H1 (cell line): ENCODE measurements at regions not wholly inside any gene's neighbourhood (a gene's known extent, or its start where the extent isn't known, plus 50 kb on each side); places are given as distances from the start of the nearest gene placed in this dataset.

Source experiments
- CTCF ChIA-PET: fragments of 300-600 bp; sonication (Branson Sonifier 250); formaldehyde crosslinking; loops from one replicate; lab custom pipeline; 2021; ENCODE audit not compliant: partially characterized antibody; lab: Charles Lee
- POLR2A ChIA-PET: fragments of 300-600 bp; sonication (Branson Sonifier 250); formaldehyde crosslinking; loops from one replicate; lab custom pipeline; 2021; ENCODE audit warnings: inconsistent platforms; ENCODE audit not compliant: partially characterized antibody; lab: Charles Lee
- DNase-seq, 2 experiments: peaks; one replicate each; pipeline versions ENCODE4 v3.0.0 to v3.0.0-alpha.2; 2010 to 2022; ENCODE audit warnings: low spot score in 2 of 2, low read depth in 1 of 2, mixed read lengths in 1 of 2
- FAIRE-seq: peaks from 2 replicates; lab custom pipeline; 2011; peaks lifted over from hg19 to GRCh38; lab: Jason Lieb, UNC
- H2AFZ ChIP-seq: 2 replicates; pipeline ENCODE4 v1.8.1; 2012; ENCODE audit warnings: low read length, inconsistent platforms
- H2AK5ac ChIP-seq: 2 replicates; pipeline ENCODE4 v1.6.1; 2013; ENCODE audit warnings: low read depth, low read length
- H2BK120ac ChIP-seq: replicated peaks from 2 replicates; pipeline ENCODE3; 2013; ENCODE audit warnings: low read depth, low read length, inconsistent platforms
- H2BK12ac ChIP-seq: 2 replicates; pipeline ENCODE4 v1.6.1; 2013; ENCODE audit warnings: low read depth, low read length
- H2BK15ac ChIP-seq: 2 replicates; pipeline ENCODE4 v1.6.1; 2013; ENCODE audit warnings: low read length
- H2BK20ac ChIP-seq: 2 replicates; pipeline ENCODE4 v1.6.1; 2013; ENCODE audit warnings: low read length
- H2BK5ac ChIP-seq: 2 replicates; pipeline ENCODE4 v1.6.1; 2013; ENCODE audit warnings: low read depth, low read length
- H3K14ac ChIP-seq: 2 replicates; pipeline ENCODE4 v1.6.1; 2013; ENCODE audit warnings: inconsistent platforms; ENCODE audit not compliant: insufficient read length
- H3K18ac ChIP-seq: 2 replicates; pipeline ENCODE4 v1.6.1; 2013; ENCODE audit warnings: low read length; ENCODE audit errors: extremely low read depth
- H3K23ac ChIP-seq: 2 replicates; pipeline ENCODE4 v1.6.1; 2013; ENCODE audit warnings: inconsistent platforms; ENCODE audit not compliant: insufficient read length
- H3K23me2 ChIP-seq: 2 replicates; pipeline ENCODE4 v1.6.1; 2013; ENCODE audit warnings: low read depth, low read length
- H3K27ac ChIP-seq: 2 replicates; pipeline ENCODE4 v1.6.1; 2011; ENCODE audit warnings: low read depth, low read length, inconsistent platforms
- H3K27me3 ChIP-seq, 4 experiments: replicated peaks in 1 of 4; 1 replicate in 1 of 4; 2 replicates in 3 of 4; pipeline versions ENCODE4 v1.6.1 to v1.8.1; 2011 to 2013; ENCODE audit warnings: low read length in 3 of 4, mild to moderate bottlenecking in 3 of 4, inconsistent platforms in 2 of 4, mixed read lengths in 2 of 4, moderate library complexity in 1 of 4; ENCODE audit not compliant: control insufficient read depth in 3 of 4, insufficient read depth in 3 of 4; ENCODE audit errors: extremely low read depth in 1 of 4
- H3K36me3 ChIP-seq, 4 experiments: 2 replicates each; pipeline versions ENCODE4 v1.6.1 to v1.8.1; 2011 to 2013; ENCODE audit warnings: mild to moderate bottlenecking in 4 of 4, low read length in 3 of 4, moderate library complexity in 2 of 4, control low read depth in 1 of 4, inconsistent platforms in 1 of 4; ENCODE audit not compliant: insufficient read depth in 4 of 4, control insufficient read depth in 2 of 4
- H3K4ac ChIP-seq: replicated peaks from 2 replicates; pipeline ENCODE3; 2013; ENCODE audit warnings: low read length, low read depth, mixed read lengths, inconsistent platforms; ENCODE audit not compliant: insufficient read length
- H3K4me1 ChIP-seq, 4 experiments: replicated peaks in 1 of 4; 1 replicate in 1 of 4; 2 replicates in 3 of 4; pipeline versions ENCODE4 v1.6.1 to v1.8.1; 2011 to 2013; ENCODE audit warnings: low read length in 3 of 4, inconsistent platforms in 2 of 4, mixed read lengths in 1 of 4; ENCODE audit not compliant: insufficient read depth in 4 of 4, control insufficient read depth in 3 of 4
- H3K4me2 ChIP-seq, 2 experiments: 2 replicates each; pipeline versions ENCODE4 v1.6.1 to v1.8.1; 2011 to 2013; ENCODE audit warnings: low read depth in 2 of 2, low read length in 2 of 2, control low read depth in 1 of 2, inconsistent platforms in 1 of 2, mild to moderate bottlenecking in 1 of 2; ENCODE audit not compliant: insufficient read depth in 1 of 2
- H3K4me3 ChIP-seq, 4 experiments: fragments of 200-600, 300-600 bp in 1 of 4; sonication (generic), shearing (Covaris generic), sonication (Bioruptor Twin) in 1 of 4; 2 replicates each; pipeline versions ENCODE4 v1.5.1 to v1.8.1; 2011 to 2016; ENCODE audit warnings: low read length in 4 of 4, low read depth in 3 of 4, control low read depth in 2 of 4, inconsistent platforms in 2 of 4, mild to moderate bottlenecking in 2 of 4, mixed read lengths in 1 of 4, moderate library complexity in 1 of 4; ENCODE audit not compliant: insufficient read depth in 2 of 4; ENCODE audit errors: extremely low read depth in 1 of 4
- H3K56ac ChIP-seq: replicated peaks from 2 replicates; pipeline ENCODE3; 2013; ENCODE audit warnings: low read depth, mild to moderate bottlenecking, mixed read lengths, low read length, inconsistent platforms; ENCODE audit not compliant: insufficient read length
- H3K79me1 ChIP-seq: 2 replicates; pipeline ENCODE4 v1.6.1; 2013; ENCODE audit warnings: low read depth, low read length, control low read depth
- H3K79me2 ChIP-seq, 2 experiments: 2 replicates each; pipeline versions ENCODE4 v1.6.1 to v1.8.1; 2012 to 2013; ENCODE audit warnings: low read length in 2 of 2, mild to moderate bottlenecking in 2 of 2, inconsistent platforms in 1 of 2; ENCODE audit not compliant: insufficient read depth in 2 of 2, control insufficient read depth in 1 of 2
- H3K9ac ChIP-seq, 4 experiments: replicated peaks in 1 of 4; 1 replicate in 1 of 4; 2 replicates in 3 of 4; pipeline versions ENCODE4 v1.6.1 to v1.8.1; 2011 to 2013; ENCODE audit warnings: low read depth in 3 of 4, low read length in 3 of 4, control low read depth in 2 of 4, mild to moderate bottlenecking in 2 of 4, moderate library complexity in 2 of 4, inconsistent platforms in 1 of 4; ENCODE audit errors: extremely low read depth in 1 of 4
- H3K9me3 ChIP-seq, 2 experiments: 2 replicates each; pipeline versions ENCODE4 v1.6.1 to v1.8.1; 2012 to 2013; ENCODE audit warnings: mild to moderate bottlenecking in 2 of 2, moderate library complexity in 2 of 2, control low read depth in 1 of 2, inconsistent platforms in 1 of 2, low read depth in 1 of 2, low read length in 1 of 2, mixed read lengths in 1 of 2; ENCODE audit not compliant: insufficient read depth in 2 of 2
- H4K20me1 ChIP-seq, 2 experiments: replicated peaks in 1 of 2; 2 replicates each; pipeline versions ENCODE3 to v1.8.1; 2011 to 2013; ENCODE audit warnings: inconsistent platforms in 2 of 2, low read length in 2 of 2, mild to moderate bottlenecking in 1 of 2; ENCODE audit not compliant: insufficient read depth in 2 of 2, control insufficient read depth in 1 of 2
- H4K5ac ChIP-seq: 2 replicates; pipeline ENCODE4 v1.6.1; 2013; ENCODE audit warnings: low read length, low read depth, mixed read lengths, inconsistent platforms; ENCODE audit not compliant: insufficient read length
- H4K8ac ChIP-seq: 2 replicates; pipeline ENCODE4 v1.8.0; 2013; ENCODE audit warnings: mild to moderate bottlenecking, moderate library complexity, low read length, inconsistent platforms; ENCODE audit not compliant: insufficient read depth; ENCODE audit errors: extremely low read depth
- H4K91ac ChIP-seq: replicated peaks from 2 replicates; pipeline ENCODE3; 2013; ENCODE audit warnings: low read length, mixed read lengths, inconsistent platforms; ENCODE audit not compliant: insufficient read length
- FOSL1 ChIP-seq: IDR thresholded peaks from 2 replicates; pipeline ENCODE4 v1.6.1; 2011; ENCODE audit warnings: mild to moderate bottlenecking, low read depth, low read length, moderate library complexity; ENCODE audit not compliant: insufficient read depth
- POLR2A ChIP-seq, 2 experiments: IDR thresholded peaks; 1 replicate in 1 of 2; 2 replicates in 1 of 2; pipeline ENCODE4 v1.6.1; 2011; ENCODE audit warnings: low read depth in 2 of 2, low read length in 2 of 2, mild to moderate bottlenecking in 2 of 2; ENCODE audit errors: control extremely low read depth in 1 of 2
- POLR2AphosphoS5 ChIP-seq: IDR thresholded peaks from 2 replicates; pipeline ENCODE4 v1.6.1; 2011; ENCODE audit warnings: low read depth, low read length
- TAF1 ChIP-seq: IDR thresholded peaks from 2 replicates; pipeline ENCODE4 v1.6.1; 2011; ENCODE audit warnings: mild to moderate bottlenecking, low read depth, low read length
- WGBS, 2 experiments: shearing (Covaris generic) in 1 of 2; methylation state at CpG; one replicate each; pipeline versions ENCODE4 v1.1.6 to v1.1.7; 2013 to 2015; ENCODE audit warnings: low lambda C conversion rate in 2 of 2, mixed read lengths in 2 of 2, inconsistent platforms in 1 of 2, low coverage in 1 of 2, missing lambda C conversion rate in 1 of 2; ENCODE audit not compliant: insufficient replicate concordance in 2 of 2, insufficient coverage in 1 of 2, insufficient read length in 1 of 2; ENCODE audit errors: extremely low coverage in 1 of 2, missing lambda C conversion rate in 1 of 2; 5-methylcytosine and 5-hydroxymethylcytosine counted together

DNA sequence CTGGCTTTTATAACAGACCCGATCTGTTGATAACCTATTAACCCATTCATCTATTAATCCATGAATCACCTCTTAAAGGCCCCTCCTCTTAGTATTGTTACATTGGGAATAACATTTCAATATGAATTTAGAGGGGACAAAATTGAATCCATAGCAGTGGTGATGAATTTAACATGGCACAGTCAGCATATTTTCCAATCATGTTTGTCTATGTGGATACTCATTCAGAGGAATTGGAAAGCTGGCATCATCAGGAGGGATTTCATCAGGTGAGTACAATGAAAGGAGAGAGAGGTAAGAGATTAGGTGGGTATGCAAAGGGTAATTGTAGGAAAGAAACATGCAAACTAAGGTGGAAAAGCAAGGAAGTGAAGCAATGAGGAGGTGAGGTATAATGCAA, 59.6 kb upstream of the FOXN2 start:
- no peaks in the 10 kb centered on the region for H3K23me2 ChIP-seq
- no peak overlapping the region for H3K18ac ChIP-seq
- H3K79me1 ChIP-seq, result no peaks in the 10 kb centered on the region
- no peak overlapping the region for H4K5ac ChIP-seq
- no peaks in the 10 kb centered on the region for H3K79me2 ChIP-seq
- H3K4me1 ChIP-seq, result no peaks in the 10 kb centered on the region
- no peak overlapping the region for H3K27ac ChIP-seq
- FAIRE-seq, result no peak
- no peak overlapping the region for H2BK20ac ChIP-seq
- no peak overlapping the region for H3K9ac ChIP-seq
- H4K91ac ChIP-seq, result no peak overlapping the region
- H2AK5ac ChIP-seq, result no peak overlapping the region
- H3K23ac ChIP-seq, result no peak overlapping the region
- no peaks in the 10 kb centered on the region for H3K36me3 ChIP-seq
- no peak overlapping the region for H2BK15ac ChIP-seq
- H2BK12ac ChIP-seq, result no peak overlapping the region
- no peak overlapping the region for H4K8ac ChIP-seq
- no peak overlapping the region for H2BK120ac ChIP-seq
- no peak overlapping the region for H3K56ac ChIP-seq
- H3K4me2 ChIP-seq, result no peak overlapping the region
- H2AFZ ChIP-seq, result no peak overlapping the region
- POLR2A ChIA-PET, result no interaction called here
- H3K4me3 ChIP-seq, result no peak overlapping the region
- H3K14ac ChIP-seq, result no peak overlapping the region
- no peaks in the 10 kb centered on the region for H3K9me3 ChIP-seq
- CTCF ChIA-PET, result interaction anchor here (0.6 to 1.1 kb wide), 2 partner anchors 25 to 265 kb away, joined by 3 to 4 read pairs; no protein-coding TSS in a partner anchor
- no peak overlapping the region for H3K4ac ChIP-seq
- no peak for DNase-seq
- H4K20me1 ChIP-seq, result no peaks in the 10 kb centered on the region
- H2BK5ac ChIP-seq, result no peak overlapping the region
- 83% methylated on average over 1 of the region's 1 CpG; no CpG with 5 or more reads in 1 of the 2 experiments for WGBS, 2 experiments
- no peaks in the 10 kb centered on the region for H3K27me3 ChIP-seq
- TF ChIP-seq POLR2A (IDR thresholded peaks at IDR 0.05; ENCODE audit: control extremely low read depth in 1 of 2, low read depth in 2 of 2, low read length in 2 of 2) (no peak), POLR2AphosphoS5 (no peak), FOSL1 (no peak), TAF1 (no peak)
